Mesendoderm (in vitro differentiated cells): ENCODE measurements at regions not wholly inside any gene's neighbourhood (a gene's known extent, or its start where the extent isn't known, plus 50 kb on each side); places are given as distances from the start of the nearest gene placed in this dataset.

Experiments
- DNase-seq: peaks from one replicate; pipeline ENCODE4 v3.0.0; 2013
- H2AK5ac ChIP-seq: 2 replicates; pipeline ENCODE4 v1.6.1; 2013; ENCODE audit warnings: low read length, inconsistent platforms
- H2BK120ac ChIP-seq: 2 replicates; pipeline ENCODE4 v1.6.1; 2013; ENCODE audit warnings: low read depth, mild to moderate bottlenecking, low read length, moderate library complexity, mixed read lengths
- H2BK15ac ChIP-seq: replicated peaks from 2 replicates; pipeline ENCODE4 v1.6.1; 2013; ENCODE audit warnings: low read depth, mild to moderate bottlenecking, moderate library complexity
- H2BK5ac ChIP-seq: 2 replicates; pipeline ENCODE4 v1.6.1; 2013; ENCODE audit warnings: low read length, inconsistent platforms
- H3K18ac ChIP-seq: 2 replicates; pipeline ENCODE4 v1.6.1; 2013; ENCODE audit warnings: mild to moderate bottlenecking, low read length, mixed read lengths
- H3K23ac ChIP-seq: one replicate; pipeline ENCODE4 v1.6.1; 2013; ENCODE audit warnings: low read length
- H3K27ac ChIP-seq: 2 replicates; pipeline ENCODE4 v1.5.1; 2013; ENCODE audit warnings: low read depth, mild to moderate bottlenecking, inconsistent platforms, low read length, moderate library complexity
- H3K27me3 ChIP-seq: 2 replicates; pipeline ENCODE4 v1.6.1; 2013; ENCODE audit warnings: low read length, control low read depth, mild to moderate bottlenecking, inconsistent platforms; ENCODE audit not compliant: insufficient read depth, poor library complexity
- H3K36me3 ChIP-seq: 2 replicates; pipeline ENCODE4 v1.6.1; 2013; ENCODE audit warnings: low read length, inconsistent platforms; ENCODE audit not compliant: control insufficient read depth, insufficient read depth
- H3K4ac ChIP-seq: one replicate; pipeline ENCODE4 v1.6.1; 2013; ENCODE audit warnings: low read depth, mild to moderate bottlenecking, low read length, moderate library complexity
- H3K4me1 ChIP-seq: 2 replicates; pipeline ENCODE4 v1.6.1; 2013; ENCODE audit warnings: low read depth, low read length, inconsistent platforms; ENCODE audit not compliant: control insufficient read depth
- H3K4me2 ChIP-seq: 2 replicates; pipeline ENCODE4 v1.6.1; 2013; ENCODE audit warnings: low read length
- H3K4me3 ChIP-seq: 2 replicates; pipeline ENCODE4 v1.5.1; 2013; ENCODE audit warnings: mild to moderate bottlenecking, low read length
- H3K56ac ChIP-seq: one replicate; pipeline ENCODE4 v1.6.1; 2013; ENCODE audit warnings: low read length
- H3K79me1 ChIP-seq: 2 replicates; pipeline ENCODE4 v1.6.1; 2013; ENCODE audit warnings: low read length, inconsistent platforms
- H3K79me2 ChIP-seq: 2 replicates; pipeline ENCODE4 v1.6.1; 2013; ENCODE audit warnings: mild to moderate bottlenecking, low read length; ENCODE audit not compliant: control insufficient read depth, insufficient read depth
- H3K9ac ChIP-seq: 2 replicates; pipeline ENCODE4 v1.6.1; 2013; ENCODE audit warnings: low read length, inconsistent platforms
- H4K5ac ChIP-seq: one replicate; pipeline ENCODE4 v1.6.1; 2013; ENCODE audit warnings: low read length
- H4K8ac ChIP-seq: one replicate; pipeline ENCODE4 v1.6.1; 2013; ENCODE audit warnings: low read depth, mild to moderate bottlenecking, control low read depth, low read length, moderate library complexity
- WGBS: extraction: QIAGEN DNeasy Blood & Tissue Kit; methylation state at CpG from one replicate; pipeline ENCODE4 v1.1.7; 2013; ENCODE audit warnings: low lambda C conversion rate, missing lambda C conversion rate; ENCODE audit not compliant: insufficient coverage; ENCODE audit errors: extremely low coverage; 5-methylcytosine and 5-hydroxymethylcytosine counted together

GRCh38 chr12:81950871-81951270 lies 191.7 kb upstream of the PPFIA2 start:
- Histone ChIP-seq H3K18ac (no peak overlapping the region), H3K79me2 (no peaks in the 10 kb centered on the region), H3K27ac (no peak overlapping the region), H3K4ac (no peak overlapping the region), H4K5ac (no peak overlapping the region), H3K9ac (no peak overlapping the region), H3K27me3 (no peaks in the 10 kb centered on the region), H3K36me3 (no peaks in the 10 kb centered on the region), H2AK5ac (no peak overlapping the region), H4K8ac (no peak overlapping the region), H3K4me1 (no peaks in the 10 kb centered on the region), H3K56ac (no peak overlapping the region), H3K4me2 (no peak overlapping the region), H3K4me3 (no peak overlapping the region), H2BK120ac (no peak overlapping the region), H2BK15ac (no peak overlapping the region), H3K23ac (no peak overlapping the region), H3K79me1 (no peaks in the 10 kb centered on the region), H2BK5ac (no peak overlapping the region)
- DNase-seq, result no peak
- no CpG with 5 or more reads among the region's 3 CpGs for WGBS

- H3K27ac ChIP-seq, result no peak overlapping the region
- no peak overlapping the region for H3K4me3 ChIP-seq
- H3K4me1 ChIP-seq, result no peaks in the 10 kb centered on the region
- no peak for DNase-seq
- no peak overlapping the region for H4K5ac ChIP-seq
- H2BK5ac ChIP-seq, result no peak overlapping the region
- H3K79me2 ChIP-seq, result no peaks in the 10 kb centered on the region
- no peak overlapping the region for H2BK120ac ChIP-seq
- H3K4ac ChIP-seq, result no peak overlapping the region
- no peaks in the 10 kb centered on the region for H3K79me1 ChIP-seq
- H3K56ac ChIP-seq, result no peak overlapping the region
- no peak overlapping the region for H2BK15ac ChIP-seq
- H3K27me3 ChIP-seq, result no peaks in the 10 kb centered on the region
- no peak overlapping the region for H2AK5ac ChIP-seq
- no peak overlapping the region for H3K18ac ChIP-seq
- H4K8ac ChIP-seq, result no peak overlapping the region
- no peaks in the 10 kb centered on the region for H3K36me3 ChIP-seq
- no peak overlapping the region for H3K23ac ChIP-seq
- no peak overlapping the region for H3K4me2 ChIP-seq
- no CpG with 5 or more reads among the region's 2 CpGs for WGBS
- no peak overlapping the region for H3K9ac ChIP-seq
Measured at GRCh38 chr12:81949841-81950308, 190.7 kb upstream of the PPFIA2 start.

- Histone ChIP-seq H3K27me3 (no peaks in the 10 kb centered on the region), H2BK5ac (no peak overlapping the region), H3K4ac (no peak overlapping the region), H3K27ac (no peak overlapping the region), H3K4me3 (no peak overlapping the region), H3K4me1 (no peaks in the 10 kb centered on the region), H3K4me2 (no peak overlapping the region), H2BK15ac (no peak overlapping the region), H3K36me3 (no peaks in the 10 kb centered on the region), H4K5ac (no peak overlapping the region), H3K9ac (no peak overlapping the region), H3K23ac (no peak overlapping the region), H3K56ac (no peak overlapping the region), H3K79me1 (no peaks in the 10 kb centered on the region), H3K79me2 (no peaks in the 10 kb centered on the region), H2AK5ac (no peak overlapping the region), H4K8ac (no peak overlapping the region), H2BK120ac (no peak overlapping the region), H3K18ac (no peak overlapping the region)
- no CpG with 5 or more reads among the region's 2 CpGs for WGBS
- DNase-seq, result no peak
Measured at GRCh38 chr12:81949416-81949815, 190.3 kb upstream of the PPFIA2 start.

GRCh38 chr12:81944886-81945285 lies 185.7 kb upstream of the PPFIA2 start:
- Histone ChIP-seq H2BK15ac (no peak overlapping the region), H3K4me2 (no peak overlapping the region), H3K79me2 (no peaks in the 10 kb centered on the region), H3K56ac (no peak overlapping the region), H3K4me1 (no peaks in the 10 kb centered on the region), H3K4ac (no peak overlapping the region), H3K27ac (no peak overlapping the region), H3K79me1 (no peaks in the 10 kb centered on the region), H3K18ac (no peak overlapping the region), H3K4me3 (no peak overlapping the region), H4K8ac (no peak overlapping the region), H3K27me3 (no peaks in the 10 kb centered on the region), H2BK5ac (no peak overlapping the region), H3K36me3 (no peaks in the 10 kb centered on the region), H3K9ac (no peak overlapping the region), H3K23ac (no peak overlapping the region), H2AK5ac (no peak overlapping the region), H4K5ac (no peak overlapping the region), H2BK120ac (no peak overlapping the region)
- WGBS, result no CpG with 5 or more reads among the region's 2 CpGs
- no peak for DNase-seq

GRCh38 chr12:81942594-81942993 lies 183.4 kb upstream of the PPFIA2 start:
- no peaks in the 10 kb centered on the region for H3K27me3 ChIP-seq
- H3K27ac ChIP-seq, result no peak overlapping the region
- H2BK120ac ChIP-seq, result no peak overlapping the region
- H2AK5ac ChIP-seq, result no peak overlapping the region
- H3K56ac ChIP-seq, result no peak overlapping the region
- no peak overlapping the region for H3K9ac ChIP-seq
- no peak overlapping the region for H2BK15ac ChIP-seq
- H4K5ac ChIP-seq, result no peak overlapping the region
- no peak overlapping the region for H3K23ac ChIP-seq
- no peak overlapping the region for H3K4ac ChIP-seq
- no CpG with 5 or more reads among the region's 4 CpGs for WGBS
- no peak for DNase-seq
- no peaks in the 10 kb centered on the region for H3K79me1 ChIP-seq
- no peaks in the 10 kb centered on the region for H3K36me3 ChIP-seq
- no peak overlapping the region for H3K18ac ChIP-seq
- no peak overlapping the region for H2BK5ac ChIP-seq
- H3K79me2 ChIP-seq, result no peaks in the 10 kb centered on the region
- H4K8ac ChIP-seq, result no peak overlapping the region
- no peaks in the 10 kb centered on the region for H3K4me1 ChIP-seq
- no peak overlapping the region for H3K4me3 ChIP-seq
- no peak overlapping the region for H3K4me2 ChIP-seq

GRCh38 chr12:81930037-81930436 lies 170.9 kb upstream of the PPFIA2 start:
- WGBS, result no CpG with 5 or more reads among the region's 2 CpGs
- Histone ChIP-seq H3K23ac (no peak overlapping the region), H3K27ac (no peak overlapping the region), H2BK5ac (no peak overlapping the region), H3K4ac (no peak overlapping the region), H3K9ac (no peak overlapping the region), H3K4me1 (no peaks in the 10 kb centered on the region), H3K4me2 (no peak overlapping the region), H3K79me2 (no peaks in the 10 kb centered on the region), H3K4me3 (no peak overlapping the region), H4K8ac (no peak overlapping the region), H2AK5ac (no peak overlapping the region), H3K56ac (no peak overlapping the region), H4K5ac (no peak overlapping the region), H3K18ac (no peak overlapping the region), H3K79me1 (no peaks in the 10 kb centered on the region), H2BK120ac (no peak overlapping the region), H3K27me3 (no peaks in the 10 kb centered on the region), H3K36me3 (no peaks in the 10 kb centered on the region), H2BK15ac (no peak overlapping the region)
- no peak for DNase-seq
